Activated CD8-positive, alpha-beta memory T cell treated with anti-CD3 and anti-CD28 coated beads for 36 hours (primary cell): ENCODE measurements at regions not wholly inside any gene's neighbourhood (a gene's known extent, or its start where the extent isn't known, plus 50 kb on each side); places are given as distances from the start of the nearest gene placed in this dataset.

Experiments
- CTCF ChIA-PET: fragments of 350-600 bp; sonication (Branson Sonifier 250); formaldehyde crosslinking; loops from one replicate; lab custom pipeline; 2021; ENCODE audit warnings: antibody characterized with exemption; lab: Charles Lee
- POLR2A ChIA-PET: fragments of 350-600 bp; sonication (Branson Sonifier 250); formaldehyde crosslinking; loops from one replicate; lab custom pipeline; 2021; ENCODE audit warnings: antibody characterized with exemption; lab: Charles Lee

GRCh38 chr18:23380817-23381216 lies 72.3 kb upstream of the RIOK3 start:
- POLR2A ChIA-PET: no interaction called here
- CTCF ChIA-PET: no interaction called here

GRCh38 chr18:23383494-23383893 lies 69.6 kb upstream of the RIOK3 start:
- ChIA-PET POLR2A (no interaction called here), CTCF (no interaction called here)

- ChIA-PET POLR2A (no interaction called here), CTCF (interaction anchor here (0.6 kb wide), 2 partner anchors 28 to 587 kb away, joined by 4 read pairs; no protein-coding TSS in a partner anchor)
Measured at GRCh38 chr18:23384778-23385736, 68.0 kb upstream of the RIOK3 start.

- CTCF ChIA-PET: no interaction called here
Measured at GRCh38 chr18:23386317-23386716, 66.8 kb upstream of the RIOK3 start.

GRCh38 chr18:23387265-23387664 lies 65.8 kb upstream of the RIOK3 start:
- POLR2A ChIA-PET: no interaction called here
- CTCF ChIA-PET: interaction anchor here (0.6 kb wide), 1 partner anchor 320 kb away, joined by 4 read pairs; no protein-coding TSS in a partner anchor

More at GRCh38 chr18:23386317-23386716, 66.8 kb upstream of the RIOK3 start:
- POLR2A ChIA-PET: no interaction called here

- ChIA-PET POLR2A (no interaction called here), CTCF (no interaction called here)
Measured at GRCh38 chr18:23388357-23388756, 64.7 kb upstream of the RIOK3 start.

GRCh38 chr18:23391156-23391555 lies 61.9 kb upstream of the RIOK3 start:
- ChIA-PET CTCF (no interaction called here), POLR2A (no interaction called here)

GRCh38 chr18:23397907-23398306 lies 55.2 kb upstream of the RIOK3 start:
- POLR2A ChIA-PET: no interaction called here
- CTCF ChIA-PET: interaction anchor here (0.9 to 1.3 kb wide), 2 partner anchors 14 to 117 kb away, joined by 3 read pairs; no protein-coding TSS in a partner anchor

- CTCF ChIA-PET: interaction anchor here (0.9 kb wide), 1 partner anchor 116 kb away, joined by 3 read pairs; no protein-coding TSS in a partner anchor
Measured at GRCh38 chr18:23398401-23398800, 54.7 kb upstream of the RIOK3 start.

GRCh38 chr18:23399067-23399466 lies 54.0 kb upstream of the RIOK3 start:
- ChIA-PET CTCF (no interaction called here), POLR2A (no interaction called here)

More at GRCh38 chr18:23398401-23398800, 54.7 kb upstream of the RIOK3 start:
- POLR2A ChIA-PET: no interaction called here

- CTCF ChIA-PET: no interaction called here
- POLR2A ChIA-PET: no interaction called here
Measured at GRCh38 chr18:23400918-23401317, 52.2 kb upstream of the RIOK3 start.

GRCh38 chr18:23401400-23402347 lies 51.4 kb upstream of the RIOK3 start:
- POLR2A ChIA-PET: no interaction called here
- CTCF ChIA-PET: no interaction called here
